Tibial artery (tissue), 4 donors: ENCODE measurements at regions not wholly inside any gene's neighbourhood (a gene's known extent, or its start where the extent isn't known, plus 50 kb on each side); places are given as distances from the start of the nearest gene placed in this dataset.
"Not testable (repeated sequence)": the region's sequence is repeated elsewhere in the genome, so short reads cannot be mapped to it uniquely, and the experiment has no call there.

ENCODE experiments used
- DNase-seq, 2 donors: peaks; one replicate each; pipeline ENCODE4 v3.0.0-alpha.2; 2019
- H3K27ac ChIP-seq, 2 donors: fragments of 200-600 bp; sonication (generic) in 1 of 2; 1 replicate in 1 of 2; 2 replicates in 1 of 2; pipeline ENCODE4 v1.5.1; 2018 to 2019; ENCODE audit warnings: mild to moderate bottlenecking in 1 of 2
- H3K27me3 ChIP-seq, 2 donors: fragments of 200-600 bp; sonication (generic) in 1 of 2; one replicate each; pipeline versions ENCODE4 v1.5.1 to v1.6.0; 2016 to 2019
- H3K36me3 ChIP-seq, 3 donors: fragments of 200-600 bp; sonication (generic) in 2 of 3; one replicate each; pipeline ENCODE4 v1.5.1; 2016 to 2019; ENCODE audit warnings: mild to moderate bottlenecking in 2 of 3
- H3K4me1 ChIP-seq, 4 donors: fragments of 200-600 bp; sonication (generic) in 2 of 4; 1 replicate in 3 of 4; 2 replicates in 1 of 4; pipeline ENCODE4 v1.5.1; 2016 to 2019
- H3K4me3 ChIP-seq, 2 donors: fragments of 200-600 bp; sonication (generic) in 1 of 2; 1 replicate in 1 of 2; 2 replicates in 1 of 2; pipeline ENCODE4 v1.5.1; 2018 to 2019; ENCODE audit warnings: mild to moderate bottlenecking in 2 of 2
- H3K9me3 ChIP-seq, 3 donors: fragments of 200-600 bp; sonication (generic) in 1 of 3; one replicate each; pipeline ENCODE4 v1.5.1; 2016 to 2019
- intact Hi-C: fragments of 100-400 bp; cut with DNase I; formaldehyde crosslinking; loops from one replicate; pipeline ENCODE4 v1.15.0; 2023; ENCODE audit warnings: low total_unique reads
- TF ChIP-seq, protein P1 (sequence below), 2 experiments: fragments of 200-600 bp in 1 of 2; fragments of 450-650 bp in 1 of 2; IDR thresholded peaks; one replicate each; pipeline ENCODE4 v1.5.1; 2017 to 2019; ENCODE audit warnings: antibody characterized with exemption in 2 of 2, mild to moderate bottlenecking in 1 of 2, moderate library complexity in 1 of 2

DNA sequence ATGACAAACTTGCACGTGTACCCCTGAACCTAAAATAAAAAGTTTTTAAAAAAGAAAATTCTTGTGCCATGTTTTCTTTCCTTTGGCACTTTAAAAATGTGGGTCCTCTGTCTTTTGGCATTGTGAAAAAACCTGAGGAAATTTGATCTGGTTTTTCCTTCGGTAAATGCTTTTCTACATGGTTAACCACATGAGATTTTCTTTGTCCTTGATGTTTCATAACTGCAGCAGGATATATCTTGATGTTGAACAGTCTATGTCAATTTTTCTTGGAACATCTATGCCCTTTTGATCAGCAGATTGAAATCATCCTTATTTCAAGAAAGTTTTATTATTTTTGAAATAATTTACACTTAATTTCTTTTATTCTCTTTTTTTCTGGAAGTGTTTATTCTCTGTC, 109.1 kb downstream of the TMEM17 start:
- TF ChIP-seq, protein P1, sequence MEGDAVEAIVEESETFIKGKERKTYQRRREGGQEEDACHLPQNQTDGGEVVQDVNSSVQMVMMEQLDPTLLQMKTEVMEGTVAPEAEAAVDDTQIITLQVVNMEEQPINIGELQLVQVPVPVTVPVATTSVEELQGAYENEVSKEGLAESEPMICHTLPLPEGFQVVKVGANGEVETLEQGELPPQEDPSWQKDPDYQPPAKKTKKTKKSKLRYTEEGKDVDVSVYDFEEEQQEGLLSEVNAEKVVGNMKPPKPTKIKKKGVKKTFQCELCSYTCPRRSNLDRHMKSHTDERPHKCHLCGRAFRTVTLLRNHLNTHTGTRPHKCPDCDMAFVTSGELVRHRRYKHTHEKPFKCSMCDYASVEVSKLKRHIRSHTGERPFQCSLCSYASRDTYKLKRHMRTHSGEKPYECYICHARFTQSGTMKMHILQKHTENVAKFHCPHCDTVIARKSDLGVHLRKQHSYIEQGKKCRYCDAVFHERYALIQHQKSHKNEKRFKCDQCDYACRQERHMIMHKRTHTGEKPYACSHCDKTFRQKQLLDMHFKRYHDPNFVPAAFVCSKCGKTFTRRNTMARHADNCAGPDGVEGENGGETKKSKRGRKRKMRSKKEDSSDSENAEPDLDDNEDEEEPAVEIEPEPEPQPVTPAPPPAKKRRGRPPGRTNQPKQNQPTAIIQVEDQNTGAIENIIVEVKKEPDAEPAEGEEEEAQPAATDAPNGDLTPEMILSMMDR (IDR thresholded peaks at IDR 0.05), result no peak
- no peak overlapping the region for H3K4me3 ChIP-seq
- intact Hi-C loops, result no loop called here
- no peaks in the 10 kb centered on the region for H3K36me3 ChIP-seq
- H3K27me3 ChIP-seq, result no peaks in the 10 kb centered on the region
- no peak for DNase-seq
- H3K27ac ChIP-seq, result no peak overlapping the region
- H3K4me1 ChIP-seq, result no peaks in the 10 kb centered on the region
- H3K9me3 ChIP-seq, result no peaks in the 10 kb centered on the region

DNA sequence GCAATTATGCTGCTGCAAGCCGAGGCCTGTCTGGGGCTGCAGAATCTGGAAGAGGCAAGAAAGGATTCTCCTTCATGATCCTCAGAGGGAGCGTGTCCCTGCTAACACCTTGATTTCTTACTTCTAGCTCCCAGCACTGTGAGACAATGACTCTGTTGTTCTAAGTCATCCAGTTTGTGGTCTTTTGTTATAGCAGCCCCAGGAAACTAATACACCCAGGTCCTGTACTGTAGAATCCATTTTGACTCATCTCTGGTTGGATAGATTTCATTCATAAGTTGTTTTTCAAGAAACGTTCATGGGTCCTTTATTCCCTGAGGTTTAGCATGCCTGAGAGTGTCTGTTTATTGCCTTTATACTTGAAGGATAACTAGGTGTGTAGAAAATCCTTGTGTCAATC, 112.7 kb downstream of the TMEM17 start:
- Histone ChIP-seq H3K4me1 (no peaks in the 10 kb centered on the region), H3K27me3 (no peaks in the 10 kb centered on the region), H3K27ac (no peak overlapping the region), H3K4me3 (no peak overlapping the region), H3K36me3 (no peaks in the 10 kb centered on the region), H3K9me3 (no peaks in the 10 kb centered on the region)
- DNase-seq, result no peak
- intact Hi-C loops, result no loop called here
- TF ChIP-seq, protein P1 (IDR thresholded peaks at IDR 0.05), result no peak

DNA sequence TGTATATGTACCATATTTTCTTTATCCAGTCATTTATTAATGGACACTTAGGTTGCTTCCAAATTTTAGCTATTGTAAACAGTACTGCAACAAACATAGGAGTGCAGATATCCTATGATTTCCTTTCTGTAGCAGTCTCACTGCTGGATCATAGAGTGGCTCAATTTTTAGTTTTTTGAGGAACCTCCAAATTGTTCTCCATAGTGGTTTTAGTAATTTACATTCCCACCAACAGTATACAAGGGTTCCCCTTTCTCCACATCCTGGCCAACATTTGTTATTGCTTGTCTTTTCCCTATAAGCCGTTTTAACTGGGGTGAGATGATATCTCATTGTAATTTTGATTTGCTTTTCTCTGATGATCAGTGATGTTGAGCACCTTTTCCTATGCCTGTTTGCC, 114.3 kb downstream of the TMEM17 start:
- H3K27ac ChIP-seq, result no peak overlapping the region
- no peaks in the 10 kb centered on the region for H3K36me3 ChIP-seq
- no peaks in the 10 kb centered on the region for H3K4me1 ChIP-seq
- intact Hi-C loops, result no loop called here
- no peaks in the 10 kb centered on the region for H3K27me3 ChIP-seq
- TF ChIP-seq, protein P1 (IDR thresholded peaks at IDR 0.05), result no peak
- H3K4me3 ChIP-seq, result no peak overlapping the region
- no peak for DNase-seq
- H3K9me3 ChIP-seq, result no peaks in the 10 kb centered on the region

DNA sequence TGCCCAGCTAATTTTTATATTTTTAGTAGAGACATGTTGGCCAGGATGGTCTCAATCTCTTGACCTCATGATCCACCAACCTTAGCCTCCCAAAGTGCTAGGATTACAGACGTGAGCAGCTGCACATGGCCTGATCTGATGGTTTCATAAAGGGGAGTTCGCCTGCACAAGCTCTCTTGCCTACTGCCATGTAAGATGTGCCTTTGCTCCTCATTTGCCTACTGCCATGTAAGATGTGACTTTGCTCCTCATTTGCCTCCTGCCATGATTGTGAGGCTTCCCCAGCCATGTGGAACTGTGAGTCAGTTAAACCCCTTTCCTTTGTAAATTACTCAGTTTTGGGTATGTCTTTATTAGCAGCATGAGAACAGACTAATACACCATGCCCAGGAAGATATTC, 119.6 kb downstream of the TMEM17 start:
- intact Hi-C loops, H3K36me3 ChIP-seq, DNase-seq, H3K27me3 ChIP-seq, H3K4me3 ChIP-seq, H3K27ac ChIP-seq, H3K4me1 ChIP-seq, H3K9me3 ChIP-seq: not testable (repeated sequence)

GRCh38 chr2:62383846-62384245, 122.1 kb downstream of the TMEM17 start:
- Histone ChIP-seq H3K4me3 (no peak overlapping the region), H3K27ac (no peak overlapping the region), H3K36me3 (no peaks in the 10 kb centered on the region), H3K9me3 (no peaks in the 10 kb centered on the region), H3K4me1 (peaks cover 0 to 7% (median 0%) of the 10 kb centered on the region in 4 donors), H3K27me3 (no peaks in the 10 kb centered on the region)
- DNase-seq, result no peak
- TF ChIP-seq, protein P1 (IDR thresholded peaks at IDR 0.05), result no peak
- intact Hi-C loops, result no loop called here

DNA sequence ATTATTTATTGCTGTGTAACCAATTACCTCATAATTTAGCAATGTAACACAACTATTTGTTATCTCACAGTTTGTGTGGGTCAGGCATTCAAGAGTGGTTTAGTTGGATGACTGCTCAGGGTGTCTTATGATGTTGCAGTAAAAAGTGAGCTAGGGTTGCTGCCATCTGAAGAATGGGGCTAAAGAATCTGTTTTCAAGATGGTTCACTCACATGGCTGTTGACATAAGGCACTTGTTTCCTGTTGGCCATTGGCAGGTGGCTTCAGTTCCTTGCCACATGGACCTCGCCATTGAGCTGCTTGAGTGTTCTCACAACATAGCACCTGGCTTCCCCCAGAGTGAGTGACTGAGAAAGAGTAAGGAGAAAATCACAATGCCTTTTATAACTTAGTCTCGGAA, 123.2 kb downstream of the TMEM17 start:
- intact Hi-C loops, result no loop called here
- no peak overlapping the region for H3K27ac ChIP-seq
- H3K27me3 ChIP-seq, result no peaks in the 10 kb centered on the region
- DNase-seq, result no peak
- H3K9me3 ChIP-seq, result no peaks in the 10 kb centered on the region
- no peak overlapping the region for H3K4me3 ChIP-seq
- TF ChIP-seq, protein P1 (IDR thresholded peaks at IDR 0.05), result no peak
- H3K36me3 ChIP-seq, result no peaks in the 10 kb centered on the region
- H3K4me1 ChIP-seq, result peaks cover 0 to 7% (median 0%) of the 10 kb centered on the region in 4 donors
